ENCODE measurements at regions not wholly inside any gene's neighbourhood (a gene's known extent, or its start where the extent isn't known, plus 50 kb on each side); places are given as distances from the start of the nearest gene placed in this dataset.

GRCh38 chr4:156217236-156217635, 263.6 kb upstream of the CTSO start:
- CTCF ChIA-PET = interaction anchor here (1.2 kb wide), 1 partner anchor 11 kb away, joined by 3 read pairs; no protein-coding TSS in a partner anchor
- no peak for TF ChIP-seq CTCF (IDR thresholded peaks at IDR 0.05; ENCODE audit: control extremely low read depth, extremely low read depth, low read depth, missing control alignments)
- DNase-seq (ENCODE audit: extremely low spot score) = no peak
- POLR2A ChIA-PET = no interaction called here

DNA sequence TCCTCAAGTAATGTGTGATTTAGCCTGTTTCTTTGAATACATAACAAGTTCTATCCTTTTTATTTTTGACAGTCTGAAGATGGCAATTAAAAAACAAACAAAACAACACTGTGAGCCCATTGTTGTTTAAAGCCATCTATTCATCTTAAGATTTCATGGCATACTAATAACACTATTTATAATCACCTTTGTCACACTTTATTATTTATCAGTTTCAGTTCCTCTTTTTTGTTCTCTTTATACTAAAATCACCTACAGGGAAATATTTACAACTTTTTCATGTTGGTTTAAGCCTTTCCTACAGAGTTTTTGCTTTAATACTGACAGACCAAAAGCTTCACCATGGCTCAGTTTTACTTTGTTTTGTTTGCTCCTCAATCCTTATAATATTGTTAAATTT, 247.4 kb upstream of the CTSO start:
- ChIA-PET CTCF (no interaction called here), POLR2A (no interaction called here)
- peak; percentile 46 for DNase-seq (ENCODE audit: extremely low spot score)
- no peak for TF ChIP-seq CTCF (IDR thresholded peaks at IDR 0.05; ENCODE audit: control extremely low read depth, extremely low read depth, low read depth, missing control alignments)

GRCh38 chr4:156198511-156198910, 244.8 kb upstream of the CTSO start:
- no peak for DNase-seq (ENCODE audit: extremely low spot score)
- ChIA-PET POLR2A (no interaction called here), CTCF (interaction anchor here (1.5 to 1.7 kb wide), 2 partner anchors 10 to 12 kb away, joined by 3 to 5 read pairs; no protein-coding TSS in a partner anchor)
- TF ChIP-seq CTCF (IDR thresholded peaks at IDR 0.05; ENCODE audit: control extremely low read depth, extremely low read depth, low read depth, missing control alignments) = no peak

DNA sequence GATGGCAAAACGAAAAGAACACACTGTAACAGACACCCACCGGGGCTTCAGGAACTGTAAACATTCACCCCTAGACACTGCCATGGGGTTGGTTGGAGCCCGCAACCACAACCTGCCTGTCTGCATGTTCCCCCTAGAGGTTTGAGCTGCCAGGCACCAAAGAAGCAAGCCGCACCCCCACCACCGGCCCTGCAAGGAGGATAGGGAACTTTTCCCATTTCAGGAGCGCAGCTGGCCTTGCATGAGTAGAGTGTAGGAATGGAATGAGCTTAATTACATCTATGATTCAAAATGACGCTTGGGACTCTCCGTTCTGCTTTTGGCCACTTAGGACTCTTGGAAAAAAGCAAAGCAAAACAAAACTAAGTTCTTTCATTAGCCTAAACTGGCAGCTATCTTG, 243.6 kb upstream of the CTSO start:
- POLR2A ChIA-PET = no interaction called here
- CTCF ChIA-PET = interaction anchor here (1.2 to 1.8 kb wide), 4 partner anchors 11 to 184 kb away, joined by 3 to 6 read pairs (median 4); no protein-coding TSS in a partner anchor
- no peak for TF ChIP-seq CTCF (IDR thresholded peaks at IDR 0.05; ENCODE audit: control extremely low read depth, extremely low read depth, low read depth, missing control alignments)
- DNase-seq (ENCODE audit: extremely low spot score) = no peak

- ChIA-PET CTCF (interaction anchor here (1.2 to 1.8 kb wide), 3 partner anchors 13 to 185 kb away, joined by 3 to 6 read pairs (median 3); no protein-coding TSS in a partner anchor), POLR2A (no interaction called here)
- no peak for TF ChIP-seq CTCF (IDR thresholded peaks at IDR 0.05; ENCODE audit: control extremely low read depth, extremely low read depth, low read depth, missing control alignments)
- DNase-seq (ENCODE audit: extremely low spot score) = no peak
Observed at GRCh38 chr4:156196722-156197121, 243.1 kb upstream of the CTSO start.

GRCh38 chr4:156195914-156196313, 242.2 kb upstream of the CTSO start:
- POLR2A ChIA-PET = no interaction called here
- no peak for TF ChIP-seq CTCF (IDR thresholded peaks at IDR 0.05; ENCODE audit: control extremely low read depth, extremely low read depth, low read depth, missing control alignments)
- peak; percentile 44 for DNase-seq (ENCODE audit: extremely low spot score)
- CTCF ChIA-PET = interaction anchor here (0.7 to 1.2 kb wide), 2 partner anchors 14 to 43 kb away, joined by 3 read pairs; no protein-coding TSS in a partner anchor

DNA sequence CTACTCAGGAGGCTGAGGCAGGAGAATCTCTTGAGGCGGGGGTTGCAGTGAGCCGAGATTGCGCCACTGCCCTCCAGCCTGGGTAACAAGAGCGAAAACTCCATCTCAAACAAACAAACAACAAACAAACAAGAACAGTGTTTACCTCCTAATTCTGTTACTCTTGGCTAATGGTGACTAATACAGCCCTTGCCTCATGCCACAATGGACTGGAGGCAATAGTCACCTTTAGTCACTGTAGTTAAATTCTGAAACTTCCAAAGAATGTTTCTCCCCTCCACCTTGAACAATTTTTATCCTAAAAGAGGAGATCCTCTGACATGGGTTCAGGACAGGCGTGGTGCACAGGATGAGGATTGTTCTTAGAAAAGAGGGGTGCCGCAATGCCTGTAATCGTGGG, 241.2 kb upstream of the CTSO start:
- ChIA-PET POLR2A (no interaction called here), CTCF (no interaction called here)
- no peak for DNase-seq (ENCODE audit: extremely low spot score)
- no peak for TF ChIP-seq CTCF (IDR thresholded peaks at IDR 0.05; ENCODE audit: control extremely low read depth, extremely low read depth, low read depth, missing control alignments)
